Mammary epithelial cell (primary cell): ENCODE measurements at regions not wholly inside any gene's neighbourhood (a gene's known extent, or its start where the extent isn't known, plus 50 kb on each side); places are given as distances from the start of the nearest gene placed in this dataset.

Source experiments
- CTCF ChIP-seq, 2 donors: IDR thresholded peaks in 1 of 2; conservative IDR thresholded peaks in 1 of 2; 2 replicates each; pipeline ENCODE4 v1.5.1; 2011 to 2012; ENCODE audit warnings: inconsistent platforms in 2 of 2, low read length in 2 of 2, mild to moderate bottlenecking in 2 of 2, control low read depth in 1 of 2, low read depth in 1 of 2; ENCODE audit not compliant: insufficient read depth in 1 of 2; ENCODE audit errors: extremely low read depth in 1 of 2
- EZH2 ChIP-seq: IDR thresholded peaks from 2 replicates; pipeline ENCODE4 v1.6.1; 2012; ENCODE audit warnings: low read length, inconsistent platforms, borderline replicate concordance

GRCh38 chr12:83244001-83244400 lies 557.3 kb downstream of the TMTC2 start:
- no peak for TF ChIP-seq CTCF (conservative IDR thresholded peaks at IDR 0.05 in 1 of 2, IDR thresholded peaks at IDR 0.05 in 1 of 2; ENCODE audit: extremely low read depth in 1 of 2, insufficient read depth in 1 of 2, low read depth in 1 of 2, low read length in 2 of 2)
- no peak for TF ChIP-seq EZH2
